ENCODE measurements at regions not wholly inside any gene's neighbourhood (a gene's known extent, or its start where the extent isn't known, plus 50 kb on each side); places are given as distances from the start of the nearest gene placed in this dataset.
A peak's percentile ranks its signal among the peaks of the same experiment; 100 is the strongest.
"Not testable (repeated sequence)": the region's sequence is repeated elsewhere in the genome, so short reads cannot be mapped to it uniquely, and the experiment has no call there.

DNA sequence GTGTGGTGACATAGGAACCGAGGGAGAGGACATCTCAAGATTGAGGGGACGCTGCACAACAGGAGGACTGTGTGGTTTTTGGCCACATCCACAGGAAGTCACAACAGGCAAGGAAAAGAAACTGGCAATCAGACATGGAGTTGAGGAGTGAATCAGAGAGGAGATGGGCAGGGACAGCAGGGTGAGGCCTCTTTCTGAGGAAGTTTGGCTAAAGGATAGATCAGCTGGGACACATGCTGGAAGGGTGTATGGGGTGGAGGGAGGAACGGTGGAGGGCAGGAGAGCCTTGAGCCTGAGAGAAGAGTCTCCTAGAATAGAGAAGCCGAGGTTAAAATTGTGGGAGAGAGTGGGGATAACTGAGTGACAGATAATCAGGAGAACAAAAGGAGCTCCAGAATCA lies 75.1 kb upstream of the CIDEA start:
- not testable (repeated sequence) for DNase-seq (ENCODE audit: low read depth)

DNA sequence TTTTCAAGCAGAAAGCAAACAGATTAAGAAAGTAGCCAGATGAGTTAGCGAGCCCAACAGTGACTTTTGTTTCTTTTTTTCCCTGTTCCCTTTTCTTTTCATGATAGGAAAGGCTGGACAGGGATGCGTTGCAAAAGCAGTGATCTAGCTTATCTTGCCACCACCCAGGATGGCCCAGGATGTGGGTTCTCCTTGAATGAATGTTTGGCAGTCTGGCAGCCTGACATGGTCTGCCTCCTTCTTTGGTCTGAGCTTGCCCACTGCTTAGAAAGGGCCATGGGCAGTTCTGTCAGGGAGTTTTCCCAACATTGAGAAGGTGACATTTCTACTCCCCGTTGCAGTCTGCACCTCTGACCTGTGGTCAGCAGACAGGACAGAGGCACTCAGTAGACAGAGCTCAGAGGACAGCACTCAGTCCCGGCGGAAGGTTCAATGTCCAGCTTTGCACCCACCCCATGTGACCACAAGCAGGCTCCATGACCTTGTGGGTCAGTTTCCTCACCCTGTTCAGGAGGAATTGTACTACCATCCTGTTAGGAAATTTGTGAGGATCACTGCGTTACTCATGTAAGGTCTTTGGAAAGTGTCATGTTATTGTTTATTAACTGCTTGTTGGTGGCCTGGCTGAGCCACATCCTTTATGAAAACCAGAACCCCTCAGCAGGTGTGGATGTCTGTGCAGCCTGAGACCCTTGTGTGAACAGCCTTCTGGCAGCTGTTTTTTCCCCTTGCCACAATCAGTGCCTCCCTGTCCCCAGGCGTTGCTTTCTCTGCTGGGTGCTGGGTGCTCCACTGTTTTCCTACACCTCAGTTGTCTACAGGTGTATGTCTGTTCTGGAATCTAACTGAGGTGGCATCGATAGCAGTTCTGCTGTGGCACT lies 74.2 kb upstream of the CIDEA start:
- not testable (repeated sequence) for DNase-seq (ENCODE audit: low read depth)

DNA sequence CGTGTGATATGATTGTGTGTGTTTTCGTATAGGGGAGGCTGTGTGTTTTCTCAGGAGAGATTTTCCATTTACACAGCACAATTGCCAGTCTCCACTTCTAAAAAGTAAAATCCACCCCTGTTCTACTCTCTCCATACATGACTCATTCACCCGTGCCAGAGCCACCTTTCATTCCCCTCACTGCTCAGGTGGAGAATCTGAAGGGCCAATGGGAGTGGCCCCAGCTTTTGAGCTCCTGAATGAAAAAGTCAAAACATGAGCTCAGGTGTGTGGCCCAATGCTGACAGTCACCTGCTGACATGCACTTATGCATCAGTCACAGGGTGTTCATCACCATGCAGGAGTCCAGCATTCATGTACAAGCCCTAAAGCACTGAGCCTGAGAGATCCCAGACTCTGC lies 55.4 kb upstream of the CIDEA start:
- not testable (repeated sequence) for DNase-seq (ENCODE audit: low read depth)

DNA sequence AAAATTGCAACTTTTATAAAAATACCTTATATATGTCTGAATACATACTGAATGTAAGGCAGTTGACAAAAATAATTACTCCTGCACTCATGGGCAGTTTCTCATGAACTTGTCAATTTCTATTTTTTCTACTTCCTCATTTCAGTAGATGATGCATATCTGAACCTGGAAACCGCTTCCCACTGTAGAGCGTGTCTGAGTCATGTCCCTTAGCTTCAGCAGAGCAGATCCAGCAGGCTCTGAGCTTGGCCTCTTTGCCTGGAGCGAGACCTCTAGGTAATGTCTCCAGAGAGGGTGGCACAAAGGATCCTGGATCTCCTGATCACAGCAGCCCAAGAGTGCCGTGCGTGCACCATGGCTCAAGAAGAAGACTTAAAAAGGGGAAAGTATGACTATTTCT lies 54.0 kb upstream of the CIDEA start:
- peak; percentile 35 for DNase-seq (ENCODE audit: low read depth)
